Mesenchymal stem cell (in vitro differentiated cells and primary cell): ENCODE measurements at regions not wholly inside any gene's neighbourhood (a gene's known extent, or its start where the extent isn't known, plus 50 kb on each side); places are given as distances from the start of the nearest gene placed in this dataset.

Experiments used
- DNase-seq: peaks from one replicate; pipeline ENCODE4 v3.0.0-alpha.2; 2013
- H2AFZ ChIP-seq: one replicate; pipeline ENCODE4 v1.6.1; 2013; ENCODE audit warnings: low read depth, mild to moderate bottlenecking, control low read depth, inconsistent platforms, low read length, moderate library complexity
- H2AK5ac ChIP-seq: 2 replicates; pipeline ENCODE4 v1.6.1; 2013; ENCODE audit warnings: low read length, moderate library complexity, mild to moderate bottlenecking, inconsistent platforms; ENCODE audit not compliant: severe bottlenecking
- H2BK120ac ChIP-seq: one replicate; pipeline ENCODE4 v1.6.1; 2013; ENCODE audit warnings: low read depth, mild to moderate bottlenecking, inconsistent platforms, low read length, moderate library complexity
- H2BK12ac ChIP-seq, 2 experiments: one replicate each; pipeline ENCODE4 v1.6.1; 2013; ENCODE audit warnings: inconsistent platforms in 2 of 2, low read length in 2 of 2, mild to moderate bottlenecking in 2 of 2, moderate library complexity in 2 of 2, control low read depth in 1 of 2
- H2BK15ac ChIP-seq: one replicate; pipeline ENCODE4 v1.6.1; 2013; ENCODE audit warnings: mild to moderate bottlenecking, low read depth, inconsistent platforms; ENCODE audit not compliant: poor library complexity, severe bottlenecking
- H2BK5ac ChIP-seq: 2 replicates; pipeline ENCODE4 v1.6.1; 2013; ENCODE audit warnings: low read depth, mild to moderate bottlenecking, low read length, control low read depth, inconsistent platforms; ENCODE audit not compliant: poor library complexity, severe bottlenecking
- H3K14ac ChIP-seq, 2 experiments: one replicate each; pipeline ENCODE4 v1.6.1; 2013; ENCODE audit warnings: inconsistent platforms in 2 of 2, low read length in 2 of 2, control low read depth in 1 of 2, mild to moderate bottlenecking in 1 of 2, moderate library complexity in 1 of 2
- H3K18ac ChIP-seq, 2 experiments: one replicate each; pipeline ENCODE4 v1.6.1; 2013; ENCODE audit warnings: inconsistent platforms in 2 of 2, low read length in 2 of 2, control low read depth in 1 of 2, low read depth in 1 of 2, mild to moderate bottlenecking in 1 of 2
- H3K23ac ChIP-seq, 2 experiments: one replicate each; pipeline ENCODE4 v1.6.1; 2013; ENCODE audit warnings: inconsistent platforms in 2 of 2, low read length in 2 of 2, mild to moderate bottlenecking in 2 of 2, moderate library complexity in 2 of 2, control low read depth in 1 of 2
- H3K27ac ChIP-seq: 2 replicates; pipeline ENCODE4 v1.5.1; 2013; ENCODE audit warnings: mild to moderate bottlenecking, moderate library complexity, low read length, control low read depth, inconsistent platforms; ENCODE audit not compliant: poor library complexity, severe bottlenecking
- H3K27me3 ChIP-seq, 2 experiments: 2 replicates each; pipeline versions ENCODE4 v1.6.1 to v1.7.0; 2013; ENCODE audit warnings: low read length in 2 of 2, mild to moderate bottlenecking in 2 of 2, moderate library complexity in 2 of 2, control low read depth in 1 of 2, inconsistent platforms in 1 of 2; ENCODE audit not compliant: control insufficient read depth in 1 of 2, insufficient read depth in 1 of 2
- H3K36me3 ChIP-seq, 2 experiments: 2 replicates each; pipeline versions ENCODE4 v1.6.1 to v1.7.0; 2013; ENCODE audit warnings: low read length in 2 of 2, control low read depth in 1 of 2, inconsistent platforms in 1 of 2, low read depth in 1 of 2, mild to moderate bottlenecking in 1 of 2; ENCODE audit not compliant: insufficient read depth in 2 of 2, control insufficient read depth in 1 of 2
- H3K4ac ChIP-seq, 2 experiments: one replicate each; pipeline ENCODE4 v1.6.1; 2013; ENCODE audit warnings: inconsistent platforms in 2 of 2, low read length in 2 of 2, mild to moderate bottlenecking in 2 of 2, moderate library complexity in 2 of 2, control low read depth in 1 of 2, low read depth in 1 of 2
- H3K4me1 ChIP-seq: 2 replicates; pipeline ENCODE4 v1.6.1; 2013; ENCODE audit warnings: low read depth, low read length, control low read depth; ENCODE audit not compliant: control insufficient read depth, insufficient read depth
- H3K4me2 ChIP-seq: 2 replicates; pipeline ENCODE4 v1.6.1; 2013; ENCODE audit warnings: low read length, mild to moderate bottlenecking, inconsistent platforms; ENCODE audit not compliant: poor library complexity, severe bottlenecking
- H3K4me3 ChIP-seq, 2 experiments: 2 replicates each; pipeline versions ENCODE4 v1.5.1 to v1.7.0; 2013; ENCODE audit warnings: low read length in 2 of 2, mild to moderate bottlenecking in 2 of 2, control low read depth in 1 of 2, low read depth in 1 of 2; ENCODE audit not compliant: insufficient read depth in 1 of 2
- H3K79me1 ChIP-seq: replicated peaks from 2 replicates; pipeline ENCODE4 v1.6.1; 2013; ENCODE audit warnings: mild to moderate bottlenecking, control low read depth, low read length, inconsistent platforms; ENCODE audit not compliant: poor library complexity, severe bottlenecking
- H3K9ac ChIP-seq: 2 replicates; pipeline ENCODE4 v1.7.0; 2013; ENCODE audit warnings: mild to moderate bottlenecking, low read length, moderate library complexity
- H3K9me3 ChIP-seq: 2 replicates; pipeline ENCODE4 v1.7.0; 2013; ENCODE audit warnings: mild to moderate bottlenecking, low read length; ENCODE audit not compliant: control insufficient read depth
- H4K8ac ChIP-seq: one replicate; pipeline ENCODE4 v1.6.1; 2013; ENCODE audit warnings: inconsistent platforms, mild to moderate bottlenecking, low read length, moderate library complexity
- H4K91ac ChIP-seq: one replicate; pipeline ENCODE4 v1.6.1; 2013; ENCODE audit warnings: mild to moderate bottlenecking, low read length, inconsistent platforms
- WGBS: methylation state at CpG from one replicate; pipeline ENCODE4 v1.1.7; 2013; ENCODE audit warnings: mixed read lengths; 5-methylcytosine and 5-hydroxymethylcytosine counted together

DNA sequence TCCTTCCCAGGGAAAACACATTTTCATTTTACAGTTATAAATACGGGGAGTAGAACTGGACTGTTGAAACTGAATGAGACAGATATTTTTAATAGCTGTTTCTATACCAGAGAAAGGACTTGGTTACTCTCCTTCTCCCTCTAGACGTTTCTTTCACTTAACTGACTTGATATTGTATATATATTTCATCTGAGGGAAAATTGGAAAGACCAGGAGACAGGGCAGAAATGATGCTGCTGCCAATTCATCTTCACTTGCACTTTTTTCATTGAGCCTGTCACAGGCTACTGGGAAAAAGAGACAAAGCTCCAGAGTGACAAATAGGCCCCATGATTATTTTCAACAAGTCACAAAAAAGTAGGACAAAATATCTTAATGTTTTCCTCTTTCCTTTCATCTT, 636.0 kb upstream of the TPK1 start:
- Histone ChIP-seq H3K4ac (no peak overlapping the region), H2BK12ac (no peak overlapping the region), H2BK120ac (no peak overlapping the region), H2BK5ac (no peak overlapping the region), H3K27me3 (no peaks in the 10 kb centered on the region), H4K8ac (no peak overlapping the region), H3K4me1 (no peaks in the 10 kb centered on the region), H3K27ac (no peak overlapping the region), H3K23ac (no peak overlapping the region), H3K36me3 (no peaks in the 10 kb centered on the region), H3K9me3 (peaks cover 25% of the 10 kb centered on the region), H3K18ac (no peak overlapping the region), H3K4me2 (no peak overlapping the region), H2AFZ (no peak overlapping the region), H3K4me3 (no peak overlapping the region), H4K91ac (no peak overlapping the region), H2BK15ac (no peak overlapping the region), H3K9ac (no peak overlapping the region), H3K14ac (no peak overlapping the region), H2AK5ac (no peak overlapping the region), H3K79me1 (no peaks in the 10 kb centered on the region)
- no CpG with 5 or more reads among the region's 2 CpGs for WGBS
- no peak for DNase-seq

DNA sequence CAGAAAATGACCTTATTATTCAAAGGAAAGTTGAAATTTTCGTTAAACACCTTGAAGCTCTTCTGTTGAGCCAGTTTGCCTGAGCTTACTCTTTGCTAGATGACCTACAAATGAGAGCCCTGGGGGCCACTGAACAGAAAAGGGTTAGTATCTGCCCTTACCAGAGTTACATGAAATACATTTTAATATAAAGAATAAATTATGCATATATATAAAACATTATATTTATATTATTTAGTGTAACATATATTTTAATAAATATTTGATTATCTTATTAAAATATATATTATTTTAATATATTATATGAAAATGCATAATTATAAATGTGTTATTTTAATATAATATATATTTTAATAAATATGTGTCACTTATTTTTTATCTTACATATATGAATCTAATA, 628.4 kb upstream of the TPK1 start:
- no peaks in the 10 kb centered on the region for H3K4me1 ChIP-seq
- no peak overlapping the region for H3K9ac ChIP-seq
- no peak overlapping the region for H3K27ac ChIP-seq
- H2AFZ ChIP-seq: no peak overlapping the region
- no peaks in the 10 kb centered on the region for H3K27me3 ChIP-seq
- H3K4ac ChIP-seq: no peak overlapping the region
- no peak overlapping the region for H2BK12ac ChIP-seq
- no peak overlapping the region for H3K14ac ChIP-seq
- H3K23ac ChIP-seq: no peak overlapping the region
- H3K79me1 ChIP-seq: no peaks in the 10 kb centered on the region
- no peak overlapping the region for H3K18ac ChIP-seq
- no peak overlapping the region for H2BK15ac ChIP-seq
- H3K36me3 ChIP-seq: no peaks in the 10 kb centered on the region
- no peak overlapping the region for H2AK5ac ChIP-seq
- no peak overlapping the region for H4K91ac ChIP-seq
- H3K4me3 ChIP-seq: no peak overlapping the region
- H3K4me2 ChIP-seq: no peak overlapping the region
- WGBS: 25% methylated on average over 1 of the region's 1 CpG
- no peak overlapping the region for H4K8ac ChIP-seq
- H2BK5ac ChIP-seq: no peak overlapping the region
- no peak for DNase-seq
- no peak overlapping the region for H2BK120ac ChIP-seq
- H3K9me3 ChIP-seq: peaks cover 34% of the 10 kb centered on the region

DNA sequence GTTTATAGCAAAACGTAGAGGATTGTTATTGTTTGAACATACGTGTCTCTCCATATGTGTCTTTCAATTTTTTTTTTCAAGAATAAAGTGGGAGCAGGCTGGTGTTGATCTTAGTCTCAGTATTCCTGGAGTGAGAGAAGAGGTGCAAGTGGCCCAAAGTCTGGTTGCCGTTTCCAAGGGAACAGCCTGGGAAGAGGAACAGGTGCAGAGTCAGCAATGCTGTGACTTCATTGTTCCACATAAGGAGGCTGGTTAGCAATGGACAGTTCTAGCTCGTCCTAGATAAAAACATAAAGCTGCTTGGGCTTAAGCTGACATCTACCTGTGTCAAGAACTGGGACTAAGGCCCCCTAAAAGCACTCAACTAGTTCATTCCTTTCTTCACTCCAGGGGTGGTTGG, 626.6 kb upstream of the TPK1 start:
- Histone ChIP-seq H4K91ac (no peak overlapping the region), H2AFZ (no peak overlapping the region), H3K18ac (no peak overlapping the region), H3K9ac (no peak overlapping the region), H2AK5ac (no peak overlapping the region), H3K4me2 (no peak overlapping the region), H2BK12ac (no peak overlapping the region), H3K14ac (no peak overlapping the region), H2BK15ac (no peak overlapping the region), H2BK5ac (no peak overlapping the region), H3K9me3 (peaks cover 25% of the 10 kb centered on the region), H3K27me3 (no peaks in the 10 kb centered on the region), H3K23ac (no peak overlapping the region), H2BK120ac (no peak overlapping the region), H3K79me1 (no peaks in the 10 kb centered on the region), H3K4me3 (no peak overlapping the region), H3K4me1 (no peaks in the 10 kb centered on the region), H3K27ac (no peak overlapping the region), H4K8ac (no peak overlapping the region), H3K4ac (no peak overlapping the region), H3K36me3 (no peaks in the 10 kb centered on the region)
- no peak for DNase-seq
- WGBS: 67% methylated on average over 4 of the region's 4 CpGs

DNA sequence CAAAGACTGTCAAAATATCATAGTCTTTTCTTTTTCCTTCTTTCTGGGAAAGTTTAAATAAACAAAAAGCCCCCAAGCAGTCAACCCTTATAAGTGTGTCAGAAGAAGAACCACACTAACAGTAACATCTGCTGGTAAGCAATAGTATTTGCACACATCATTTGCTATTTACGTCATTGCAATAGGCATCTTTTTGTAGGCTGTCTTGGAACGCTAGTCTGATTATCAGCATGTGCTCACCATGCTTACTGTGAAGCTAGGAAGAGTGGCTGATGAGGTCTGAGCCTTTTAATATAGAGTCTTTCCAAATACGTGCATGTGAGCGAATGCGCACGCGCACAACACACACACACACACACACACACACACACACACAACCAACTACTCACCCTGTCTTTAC, 599.0 kb upstream of the TPK1 start:
- H2BK120ac ChIP-seq: no peak overlapping the region
- WGBS: 83% methylated on average over 6 of the region's 7 CpGs
- no peaks in the 10 kb centered on the region for H3K27me3 ChIP-seq
- no peak overlapping the region for H4K8ac ChIP-seq
- no peak overlapping the region for H3K23ac ChIP-seq
- no peak overlapping the region for H4K91ac ChIP-seq
- no peaks in the 10 kb centered on the region for H3K79me1 ChIP-seq
- H3K4me2 ChIP-seq: no peak overlapping the region
- no peaks in the 10 kb centered on the region for H3K4me1 ChIP-seq
- H2BK5ac ChIP-seq: no peak overlapping the region
- H2AK5ac ChIP-seq: no peak overlapping the region
- DNase-seq: no peak
- no peaks in the 10 kb centered on the region for H3K36me3 ChIP-seq
- no peak overlapping the region for H3K27ac ChIP-seq
- no peak overlapping the region for H3K9ac ChIP-seq
- H2AFZ ChIP-seq: no peak overlapping the region
- no peak overlapping the region for H3K4me3 ChIP-seq
- H3K14ac ChIP-seq: no peak overlapping the region
- no peak overlapping the region for H3K18ac ChIP-seq
- H3K9me3 ChIP-seq: peaks cover 4% of the 10 kb centered on the region
- H2BK12ac ChIP-seq: no peak overlapping the region
- no peak overlapping the region for H2BK15ac ChIP-seq
- no peak overlapping the region for H3K4ac ChIP-seq
